GM18867 (cell line): ENCODE measurements at regions not wholly inside any gene's neighbourhood (a gene's known extent, or its start where the extent isn't known, plus 50 kb on each side); places are given as distances from the start of the nearest gene placed in this dataset.
A peak's percentile ranks its signal among the peaks of the same experiment; 100 is the strongest.
"Not testable (repeated sequence)": the region's sequence is repeated elsewhere in the genome, so short reads cannot be mapped to it uniquely, and the experiment has no call there.

Source experiments
- ATAC-seq: cut with Tn5 transposase; IDR thresholded peaks from one replicate; pipeline ENCODE4 v1.9.1; 2021; ENCODE audit warnings: mild to moderate bottlenecking, moderate library complexity; ENCODE audit not compliant: unreplicated experiment

DNA sequence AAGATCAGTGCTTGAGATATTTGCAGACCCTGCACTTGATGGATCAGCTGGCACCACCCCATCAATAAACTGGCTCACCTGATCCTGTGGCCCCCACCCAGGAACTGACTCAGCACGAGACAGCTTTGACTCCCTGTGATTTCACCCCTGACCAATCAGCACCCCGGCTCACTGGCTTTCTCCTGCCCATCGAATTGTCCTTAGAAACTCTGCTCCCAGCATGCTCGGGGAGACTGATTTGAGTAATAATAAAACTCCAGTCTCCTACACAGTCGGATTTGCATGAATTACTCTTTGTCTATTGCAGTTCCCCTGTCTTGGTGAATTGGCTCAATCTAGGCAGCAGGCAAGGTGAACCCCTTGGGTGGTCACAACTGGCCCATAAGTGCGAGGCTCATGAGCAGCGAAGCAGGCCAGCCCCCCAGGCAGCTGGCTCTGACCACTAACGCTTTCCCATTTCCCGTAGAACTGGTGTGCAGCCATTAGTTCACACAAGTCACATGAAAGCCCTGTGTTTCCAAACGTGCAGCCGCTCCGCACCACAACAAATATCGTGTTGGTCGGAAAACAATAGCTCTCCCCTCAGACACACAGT lies 79.6 kb downstream of the RSPH3 start:
- no peak for ATAC-seq

DNA sequence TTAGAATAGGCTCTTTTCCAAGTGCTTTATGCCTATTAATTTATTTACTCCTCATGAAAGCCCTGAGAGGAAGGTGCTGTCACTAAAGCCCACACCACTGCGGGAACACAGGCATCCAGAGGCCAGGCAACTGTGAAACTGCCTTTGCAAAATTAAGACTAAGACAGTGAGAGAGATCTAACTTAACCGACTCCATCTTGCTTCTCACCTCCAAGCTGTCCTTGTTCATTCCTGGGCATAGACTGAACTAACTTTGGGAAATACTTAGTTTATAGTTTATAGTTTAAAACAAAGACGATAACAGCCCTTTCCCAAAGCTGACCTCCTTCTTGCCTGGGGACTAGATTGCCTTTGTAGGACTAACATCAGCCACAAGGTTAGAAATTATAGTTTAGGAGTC lies 80.1 kb downstream of the RSPH3 start:
- ATAC-seq = no peak

DNA sequence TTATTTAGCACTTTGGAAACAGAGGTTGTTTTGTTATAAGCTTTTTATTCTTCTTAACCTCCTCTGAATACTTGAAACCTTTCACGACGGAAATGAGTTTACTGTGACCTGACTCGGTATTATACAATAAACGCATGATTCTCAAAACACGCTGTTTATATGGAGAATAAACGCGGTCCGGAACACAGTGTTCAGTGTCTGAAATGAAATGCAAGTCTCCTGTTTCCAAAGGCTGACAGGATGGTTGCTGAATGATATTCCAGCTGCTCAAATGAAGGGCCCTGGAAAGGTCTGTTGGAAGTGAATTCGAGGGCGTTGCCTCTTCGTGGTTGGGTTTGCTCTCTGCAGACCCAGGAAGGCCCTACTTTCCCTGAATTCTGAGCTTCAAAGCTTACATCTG lies 83.4 kb downstream of the RSPH3 start:
- no peak for ATAC-seq

DNA sequence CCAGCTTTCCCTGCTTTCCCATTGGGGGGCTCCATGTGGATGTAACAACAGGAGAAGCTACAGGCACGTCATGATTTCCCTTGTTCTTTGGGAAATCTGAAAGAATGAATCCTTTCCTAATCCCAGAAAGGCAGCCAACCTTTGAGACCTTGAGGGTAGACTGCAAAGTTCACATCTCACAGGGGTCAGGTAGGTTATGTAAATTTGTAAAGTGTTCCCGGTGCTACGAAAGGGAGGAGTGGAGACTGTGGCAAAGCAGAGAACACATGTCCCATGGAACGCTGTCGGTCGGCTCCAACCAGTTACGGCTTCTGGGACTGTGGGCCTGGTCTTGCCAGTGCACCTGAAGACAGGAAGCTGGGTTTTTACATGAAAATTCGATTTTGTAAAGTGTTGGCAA lies 85.1 kb downstream of the RSPH3 start:
- no peak for ATAC-seq

DNA sequence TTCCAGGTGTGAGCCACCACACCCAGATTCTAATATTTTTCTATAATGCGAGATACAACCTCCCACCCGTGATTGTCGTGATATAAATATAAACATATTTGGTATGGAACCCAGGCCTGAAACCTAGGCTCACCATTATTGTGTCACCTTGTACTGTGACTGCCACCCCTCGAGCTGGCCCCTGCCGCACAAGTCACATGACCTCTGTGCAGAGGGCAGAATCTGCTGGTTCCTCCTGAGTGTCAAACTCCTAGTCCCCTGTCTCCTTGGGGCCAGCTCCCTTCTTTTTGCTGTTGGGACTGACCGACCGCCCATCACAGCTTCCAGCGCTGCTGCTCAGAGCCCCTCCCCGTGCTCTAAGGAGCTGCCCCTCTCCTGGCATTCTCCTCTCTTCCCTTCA lies 86.4 kb downstream of the RSPH3 start:
- no peak for ATAC-seq

DNA sequence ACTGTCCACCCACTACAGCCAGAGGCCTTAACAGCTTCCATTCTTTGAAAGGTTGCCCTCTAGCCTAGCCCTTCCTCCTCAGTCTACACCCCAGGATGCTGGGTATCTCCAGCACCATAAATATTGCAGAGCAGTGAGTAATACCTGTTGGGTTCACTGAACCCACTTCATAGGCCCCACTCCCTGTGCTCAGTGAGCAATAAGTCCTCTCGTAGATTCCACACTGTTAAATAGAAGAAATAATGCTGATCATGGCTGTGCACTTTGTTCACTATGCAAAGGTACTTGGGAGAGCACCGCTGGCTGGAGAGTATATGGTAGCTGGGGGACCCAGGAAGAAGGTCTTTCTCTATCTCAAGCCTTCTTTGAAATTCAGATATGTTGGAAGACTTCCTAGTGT lies 87.3 kb downstream of the RSPH3 start:
- no peak for ATAC-seq

DNA sequence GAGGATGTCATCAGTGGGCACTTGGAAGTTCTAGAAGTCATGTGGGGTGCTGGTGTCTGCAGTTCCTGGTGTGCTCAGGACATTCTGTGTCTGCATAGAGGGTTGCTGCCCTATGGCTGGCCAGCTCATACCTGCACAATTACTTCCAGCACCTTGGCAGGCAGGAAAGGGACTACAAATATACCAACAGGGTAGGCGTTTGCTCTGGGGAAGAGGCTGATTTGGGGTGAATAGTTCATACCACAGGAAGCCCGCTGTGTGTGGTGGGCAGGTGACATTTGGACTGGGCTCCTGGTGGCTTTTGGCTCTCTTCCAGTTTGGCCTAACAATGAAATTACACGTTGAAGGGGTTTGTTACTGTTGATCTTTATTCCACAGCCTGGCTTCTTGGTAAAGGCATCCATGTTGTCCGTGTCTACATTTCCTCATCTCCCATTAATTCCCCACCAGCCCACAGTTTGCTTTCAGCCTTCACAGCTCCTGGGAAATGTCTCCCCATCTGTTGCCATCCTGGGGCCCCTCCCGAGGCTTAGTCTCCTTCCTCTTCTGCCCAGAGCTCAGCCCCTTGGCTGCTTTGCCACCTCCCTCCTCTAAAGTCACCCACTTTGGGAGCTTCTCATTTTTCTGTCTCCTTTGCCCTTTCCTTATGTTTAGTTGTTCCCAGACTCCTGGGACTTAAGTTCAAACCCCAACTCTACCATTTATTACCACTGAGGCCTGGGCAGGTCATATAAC lies 88.1 kb downstream of the RSPH3 start:
- peak; percentile 40 for ATAC-seq

DNA sequence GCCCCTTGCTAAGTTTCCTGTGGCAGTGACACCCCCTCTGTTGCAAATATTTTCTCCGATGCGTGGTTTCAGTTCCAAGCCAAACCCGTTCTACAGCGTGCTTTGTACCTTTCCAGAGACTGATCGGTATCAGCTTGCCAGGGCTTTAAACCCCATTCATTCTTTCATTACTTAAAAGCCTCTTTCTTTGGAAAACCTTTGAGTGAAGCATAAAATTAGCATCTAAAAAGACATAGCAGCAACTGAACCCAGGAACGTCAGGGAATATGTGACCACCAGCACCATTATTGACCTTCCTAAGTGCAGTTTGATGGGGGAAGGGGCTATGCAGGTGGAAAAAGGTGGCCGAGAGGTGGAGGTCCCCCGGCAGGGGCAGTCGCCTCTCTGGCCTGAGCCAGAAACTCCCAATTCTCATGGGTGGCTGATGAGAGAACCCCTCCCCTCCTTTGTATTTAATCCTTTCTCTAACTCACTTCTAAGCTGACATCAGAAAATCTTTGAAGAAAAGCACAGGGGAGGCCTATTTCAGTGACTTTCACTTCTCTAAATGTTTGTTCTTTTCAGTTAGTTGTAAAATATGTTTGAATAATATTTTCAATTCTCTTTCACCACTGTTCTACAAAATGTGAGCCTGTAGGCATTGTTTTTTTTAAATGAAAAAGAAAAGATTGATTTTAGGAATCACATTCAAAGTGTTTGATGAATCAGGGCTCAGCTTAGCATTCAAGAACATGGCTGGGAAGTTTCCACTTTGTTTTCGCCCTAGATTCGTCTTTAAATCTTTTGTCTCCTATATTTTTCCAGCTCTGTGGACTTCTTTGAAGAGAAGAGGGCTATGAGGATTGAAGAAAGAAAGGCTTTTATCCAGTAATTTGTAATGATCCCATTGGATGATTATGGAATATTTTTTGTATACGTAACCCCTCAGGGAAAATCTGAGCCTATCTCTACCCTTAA lies 89.2 kb downstream of the RSPH3 start:
- peak; percentile 66 for ATAC-seq

DNA sequence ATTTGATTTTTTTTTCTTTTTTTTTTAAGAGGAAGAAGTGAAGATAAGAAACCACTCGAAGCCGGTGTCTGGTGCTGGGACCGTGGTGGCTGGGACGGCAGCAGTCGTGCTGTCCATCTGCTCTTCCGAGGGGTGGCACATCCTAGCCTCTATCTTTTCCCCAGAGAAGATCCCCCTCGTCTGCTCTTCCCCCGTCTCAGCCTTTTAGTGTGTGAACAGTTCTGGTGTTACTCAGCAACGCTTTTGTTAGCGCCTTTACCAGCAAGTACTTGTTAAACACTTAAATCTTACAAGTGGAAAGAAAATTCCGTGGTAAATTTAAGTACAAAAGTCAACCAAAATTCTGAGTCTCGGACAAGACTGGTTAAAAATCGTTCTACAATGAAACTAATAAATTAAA lies 90.1 kb downstream of the RSPH3 start:
- ATAC-seq = no peak

DNA sequence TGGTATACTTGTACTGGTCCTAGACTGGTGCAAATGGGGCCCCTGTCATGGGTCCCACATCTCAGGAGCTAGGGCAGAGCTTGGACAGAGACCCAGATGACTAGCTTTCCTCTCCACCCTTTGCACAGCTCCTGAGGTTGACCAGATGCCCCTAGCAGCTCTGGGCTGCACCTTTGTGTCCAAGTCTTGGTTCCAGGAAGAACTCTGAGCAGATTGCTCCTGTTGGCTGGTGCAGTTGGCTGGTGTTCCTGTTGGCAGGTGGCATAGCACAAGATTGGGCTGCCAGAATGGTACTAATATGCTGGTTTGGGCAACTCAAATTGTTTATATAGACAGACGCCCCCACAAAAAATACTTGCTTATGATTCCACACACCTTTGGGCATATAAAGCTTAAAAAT lies 89.4 kb upstream of the EZR start:
- ATAC-seq = no peak

DNA sequence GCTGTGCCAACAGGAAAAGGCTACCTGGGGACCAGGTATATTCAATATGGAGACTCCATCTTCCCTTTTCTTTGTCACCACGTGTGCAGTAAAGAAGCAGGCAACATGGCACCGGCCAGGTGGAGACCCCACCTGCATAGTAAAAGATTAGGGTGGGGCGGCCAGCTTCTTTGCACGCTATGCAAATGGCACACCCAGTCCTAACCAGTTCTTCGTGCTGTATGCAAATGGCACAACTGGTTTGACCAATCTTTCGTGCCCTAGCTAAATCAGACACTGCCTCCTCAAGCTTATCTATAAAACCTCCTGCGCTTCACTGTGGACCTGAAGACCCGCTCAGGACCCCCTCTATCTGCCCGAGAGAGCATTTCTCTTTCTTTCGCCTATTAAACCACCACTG lies 88.8 kb upstream of the EZR start:
- no peak for ATAC-seq

DNA sequence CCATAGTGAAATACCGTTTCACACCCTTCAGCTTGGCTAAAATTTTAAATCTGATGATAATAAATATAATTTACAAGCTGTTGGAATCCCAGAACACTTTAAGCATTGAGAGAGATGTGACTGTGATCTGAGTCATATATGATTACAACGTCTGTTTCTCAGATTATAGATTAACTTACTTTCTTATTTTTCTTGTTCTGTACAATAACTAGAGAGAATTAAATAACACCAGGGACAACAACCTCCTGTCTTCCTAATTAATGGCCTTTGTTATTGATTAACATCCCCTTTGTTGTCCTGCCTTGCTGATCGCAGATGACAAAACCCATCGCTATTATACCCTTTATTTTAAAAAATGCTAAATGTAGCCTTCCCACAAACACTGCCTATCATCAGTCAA lies 87.8 kb upstream of the EZR start:
- no peak for ATAC-seq

DNA sequence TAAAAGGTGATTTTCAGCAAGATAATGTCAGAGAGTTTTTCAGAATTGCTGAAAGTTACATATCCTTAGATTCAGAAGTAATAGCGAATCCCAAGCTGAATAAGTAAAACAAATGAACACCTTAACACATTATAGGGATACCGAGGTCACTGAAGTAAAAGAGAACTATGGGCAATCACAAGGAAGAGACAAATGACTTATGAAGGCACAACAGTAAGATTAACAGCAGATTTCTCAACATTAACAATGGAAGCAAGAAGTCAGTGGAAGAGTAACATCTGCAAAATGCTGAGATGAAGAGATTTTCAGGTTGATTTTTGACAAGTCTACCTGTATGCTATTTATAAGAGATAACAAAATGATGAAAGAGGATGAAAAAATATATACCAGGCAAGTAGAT lies 86.1 kb upstream of the EZR start:
- no peak for ATAC-seq

DNA sequence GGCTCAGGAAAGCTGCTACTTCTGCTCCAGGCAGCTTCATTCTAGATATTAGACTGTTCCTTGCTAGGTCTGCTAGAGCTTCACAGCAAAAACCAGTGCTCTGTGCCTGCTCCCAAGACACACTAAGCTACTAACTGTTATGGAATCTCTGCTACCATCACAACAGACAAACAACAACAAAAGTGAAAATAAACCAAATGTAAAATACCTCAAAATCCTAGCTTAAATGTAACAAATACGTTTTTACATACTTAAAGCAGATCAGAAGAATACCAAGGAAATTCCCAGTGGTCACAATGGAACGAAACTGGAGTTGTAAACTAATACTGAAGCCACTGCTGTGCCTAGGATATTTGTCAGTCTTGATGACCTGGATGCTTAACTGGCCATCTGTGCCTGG lies 84.6 kb upstream of the EZR start:
- no peak for ATAC-seq

DNA sequence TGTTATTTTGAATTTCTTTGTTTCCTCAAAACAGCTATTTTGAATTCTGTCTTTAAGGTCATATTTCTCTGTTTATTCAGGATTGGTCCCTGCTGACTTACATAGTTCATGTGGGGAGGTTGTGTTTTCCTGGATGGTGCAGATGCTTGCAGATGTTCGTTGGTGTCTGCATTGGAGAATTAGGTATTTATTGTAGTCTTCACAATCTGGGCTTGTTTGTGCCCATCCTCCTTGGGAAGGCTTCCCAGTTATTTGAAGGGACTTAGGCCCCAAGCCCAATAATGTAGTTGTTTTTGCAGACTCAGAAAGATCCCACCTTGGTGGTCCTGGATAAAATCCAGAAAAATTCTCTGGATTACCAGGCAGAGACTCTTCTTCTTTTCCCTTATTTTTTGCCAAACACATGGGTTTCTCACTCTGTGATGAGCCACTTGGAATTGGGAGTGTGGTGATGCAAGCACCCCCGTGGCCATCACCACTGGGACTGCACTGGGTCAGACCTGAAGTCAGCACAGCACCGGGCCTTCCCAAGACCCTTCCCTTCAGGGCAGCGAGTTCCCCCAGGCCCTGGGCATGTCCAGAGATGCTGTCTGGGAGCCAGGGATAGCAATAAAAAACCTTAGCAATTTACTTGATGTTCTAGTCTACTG lies 81.6 kb upstream of the EZR start:
- ATAC-seq = no peak

DNA sequence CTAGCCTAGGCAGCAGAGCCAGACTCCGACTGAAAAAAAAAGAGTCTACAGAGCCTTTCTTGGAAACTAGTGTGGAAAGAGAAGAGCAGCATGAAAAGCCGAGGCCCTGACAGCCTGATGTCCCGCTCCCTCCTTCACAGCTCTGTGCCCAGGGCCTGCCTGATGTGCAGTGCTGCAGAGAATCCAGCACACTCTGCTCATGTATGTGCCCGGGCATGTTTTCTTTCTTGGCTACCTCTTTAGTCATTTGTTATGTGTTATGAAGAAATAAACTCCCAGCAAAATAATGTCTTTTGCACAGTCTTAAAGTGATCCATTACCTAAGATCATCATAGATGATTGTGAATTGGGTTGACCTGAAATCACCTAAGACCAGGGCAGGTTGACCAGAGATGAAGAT lies 78.1 kb upstream of the EZR start:
- no peak for ATAC-seq

DNA sequence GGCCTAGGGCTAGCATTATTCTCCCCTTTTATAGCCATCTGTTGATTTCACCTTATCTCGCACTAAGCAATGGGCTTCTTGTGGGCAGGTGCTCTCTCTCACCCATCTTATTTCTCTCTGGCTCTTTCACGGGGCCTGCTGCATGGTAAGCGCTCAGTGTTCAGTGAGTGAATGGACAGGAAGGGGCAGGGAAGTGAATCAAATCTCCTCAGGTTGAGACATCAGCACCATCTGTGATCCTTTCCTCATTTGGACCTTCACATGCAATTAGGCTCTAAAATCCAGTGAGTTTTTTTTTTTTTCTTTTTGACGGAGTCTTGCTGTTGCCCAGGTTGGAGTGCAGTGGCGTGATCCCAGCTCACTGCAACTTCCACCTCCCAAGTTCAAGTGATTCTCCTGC lies 76.5 kb upstream of the EZR start:
- no peak for ATAC-seq

DNA sequence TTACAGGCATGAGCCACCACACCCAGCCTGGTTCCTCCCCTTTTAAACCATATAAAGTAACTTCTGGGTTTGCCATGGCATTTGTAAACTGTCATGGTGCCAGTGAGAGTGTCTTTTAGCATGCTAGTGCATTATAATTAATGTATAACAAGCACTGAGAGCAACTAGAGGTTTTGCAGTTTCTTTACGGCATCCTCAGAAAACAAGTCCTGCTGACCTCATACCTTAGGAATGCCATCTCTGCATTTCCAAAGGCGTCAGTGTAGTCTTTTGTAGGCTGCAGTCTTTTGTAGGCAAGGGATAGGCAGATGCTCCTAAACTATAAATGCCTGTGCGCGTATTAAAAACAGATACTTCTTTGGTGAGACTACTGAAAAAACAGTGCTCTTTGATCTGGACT lies 75.0 kb upstream of the EZR start:
- ATAC-seq = no peak

DNA sequence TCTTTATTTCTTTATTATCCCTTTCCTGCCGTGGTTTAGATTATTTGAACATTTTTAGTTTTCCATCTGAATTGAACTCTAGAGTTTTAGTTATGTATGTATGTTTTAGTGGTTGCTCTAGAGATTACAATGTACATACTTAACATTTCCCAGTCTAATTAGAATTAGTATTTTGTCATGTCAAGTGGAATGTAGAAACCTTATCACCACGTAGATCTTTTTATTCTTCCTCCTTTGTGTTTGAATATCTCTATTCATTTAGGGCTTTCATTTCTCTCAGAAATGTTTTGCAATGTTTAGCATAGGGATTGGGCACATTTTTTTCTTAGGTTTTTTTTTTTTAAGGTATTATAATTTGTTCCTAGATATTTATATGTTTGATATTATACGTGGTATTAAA lies 73.1 kb upstream of the EZR start:
- no peak for ATAC-seq

DNA sequence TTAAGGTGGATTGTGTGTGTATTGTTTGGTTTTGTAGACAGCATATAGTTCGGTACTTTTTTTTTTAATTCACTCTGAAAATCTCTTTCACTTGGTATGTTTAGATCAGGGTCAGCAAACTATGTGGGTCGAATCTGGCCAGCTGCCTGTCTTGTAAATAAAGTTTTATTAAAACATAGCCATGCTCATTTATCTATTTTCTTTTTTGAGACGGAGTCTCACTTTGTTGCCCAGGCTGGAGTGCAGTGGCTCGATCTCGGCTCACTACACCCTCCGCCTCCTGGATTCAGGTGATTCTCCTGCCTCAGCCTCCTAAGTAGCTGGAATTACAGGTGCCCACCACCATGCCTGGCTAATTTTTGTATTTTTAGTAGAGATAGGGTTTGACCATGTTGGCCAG lies 72.4 kb upstream of the EZR start:
- ATAC-seq = not testable (repeated sequence)

DNA sequence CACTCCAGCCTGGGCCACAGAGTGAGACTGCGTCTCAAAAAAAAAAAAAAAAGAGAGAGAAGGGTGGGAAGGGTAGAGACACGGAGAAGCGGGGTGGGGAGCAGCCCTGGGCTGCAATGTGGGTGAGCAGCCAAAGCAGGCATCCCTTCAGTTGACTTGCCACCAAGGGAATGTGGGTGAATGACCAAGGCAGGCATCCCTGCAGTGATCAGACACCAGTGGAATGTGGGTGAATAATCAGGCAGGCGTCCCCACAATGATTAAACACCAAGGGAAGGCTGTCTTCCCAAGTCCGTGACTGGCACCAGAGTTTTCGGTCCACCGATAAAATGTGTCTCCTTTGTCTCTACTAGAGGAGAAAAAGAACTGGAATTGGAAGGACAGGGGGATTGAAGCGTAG lies 69.0 kb upstream of the EZR start:
- not testable (repeated sequence) for ATAC-seq
